GM23338 (cell line): ENCODE measurements at regions not wholly inside any gene's neighbourhood (a gene's known extent, or its start where the extent isn't known, plus 50 kb on each side); places are given as distances from the start of the nearest gene placed in this dataset.

Experiments
- CREB1 ChIP-seq: fragments of 250-450 bp; sonication (Bioruptor Pico); IDR thresholded peaks from 2 replicates; pipeline ENCODE4 v1.5.0; 2020; ENCODE audit warnings: low read depth, mild to moderate bottlenecking, moderate library complexity
- CTCF ChIP-seq, 2 experiments: fragments of 200-600 bp in 1 of 2; sonication (generic) in 1 of 2; conservative IDR thresholded peaks; 2 replicates each; pipeline versions ENCODE4 v1.5.1 to v1.6.1; 2016 to 2017; ENCODE audit warnings: antibody characterized with exemption in 2 of 2, low read depth in 2 of 2, mild to moderate bottlenecking in 2 of 2, moderate library complexity in 1 of 2
- EZH2 ChIP-seq: fragments of 200-600 bp; sonication (generic); IDR thresholded peaks from one replicate; pipeline ENCODE4 v1.8.0; 2017; ENCODE audit warnings: antibody characterized with exemption, mild to moderate bottlenecking, low read depth; ENCODE audit not compliant: unreplicated experiment
- EZH2phosphoT487 ChIP-seq: fragments of 200-600 bp; sonication (generic); IDR thresholded peaks from one replicate; pipeline ENCODE4 v1.8.1; 2018; ENCODE audit warnings: antibody characterized with exemption; ENCODE audit not compliant: unreplicated experiment
- POLR2AphosphoS5 ChIP-seq: IDR thresholded peaks from 2 replicates; pipeline ENCODE4 v1.6.1; 2016; ENCODE audit warnings: antibody characterized with exemption, low read depth
- REST ChIP-seq: IDR thresholded peaks from one replicate; pipeline ENCODE4 v1.6.1; 2018; ENCODE audit warnings: antibody characterized with exemption; ENCODE audit not compliant: unreplicated experiment
- ZNF331 ChIP-seq: fragments of 250-450 bp; sonication (Bioruptor Pico); IDR thresholded peaks from 2 replicates; pipeline ENCODE4 v1.5.0; 2020; ENCODE audit warnings: low read depth, mild to moderate bottlenecking, moderate library complexity

GRCh38 chr18:43671431-43671830 lies 394.1 kb upstream of the SYT4 start:
- TF ChIP-seq POLR2AphosphoS5 (no peak), EZH2 (no peak), CTCF (conservative IDR thresholded peaks at IDR 0.05; ENCODE audit: low read depth in 2 of 2) (no peak), REST (no peak), EZH2phosphoT487 (no peak), CREB1 (CRISPR knock-in tag) (no peak), ZNF331 (CRISPR knock-in tag) (no peak)
